ENCODE measurements at regions not wholly inside any gene's neighbourhood (a gene's known extent, or its start where the extent isn't known, plus 50 kb on each side); places are given as distances from the start of the nearest gene placed in this dataset.
"Not testable (repeated sequence)": the region's sequence is repeated elsewhere in the genome, so short reads cannot be mapped to it uniquely, and the experiment has no call there.

DNA sequence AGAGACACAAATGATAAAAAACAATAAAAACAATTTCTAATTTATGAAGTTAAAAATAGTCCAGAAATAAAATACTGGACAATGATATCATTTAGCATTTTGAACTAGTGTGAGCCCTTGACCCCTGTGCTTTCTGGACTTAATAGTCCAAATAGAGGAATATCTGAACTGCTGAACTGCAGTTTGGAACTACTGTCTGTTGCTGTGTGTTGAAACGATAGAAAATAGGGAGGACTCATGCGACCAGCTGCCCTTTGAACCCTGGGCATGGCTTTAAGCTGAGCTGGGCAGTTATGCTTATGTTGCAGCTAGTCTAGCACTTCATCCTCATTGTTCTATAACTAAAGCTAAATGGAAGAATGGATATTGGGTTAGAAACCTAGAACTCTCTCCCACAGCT, 99.5 kb downstream of the FMR1NB start:
- Mint-ChIP-seq H3K27ac (ENCODE audit: unreplicated experiment) (no peak overlapping the region), H3K4me3 (ENCODE audit: unreplicated experiment) (no peak overlapping the region), H3K9me3 (ENCODE audit: unreplicated experiment) (peaks cover 20% of the 10 kb centered on the region), H3K36me3 (ENCODE audit: unreplicated experiment) (no peaks in the 10 kb centered on the region), H3K4me1 (ENCODE audit: unreplicated experiment) (no peaks in the 10 kb centered on the region), H3K27me3 (ENCODE audit: unreplicated experiment) (no peaks in the 10 kb centered on the region)
- TF ChIP-seq, protein P1, sequence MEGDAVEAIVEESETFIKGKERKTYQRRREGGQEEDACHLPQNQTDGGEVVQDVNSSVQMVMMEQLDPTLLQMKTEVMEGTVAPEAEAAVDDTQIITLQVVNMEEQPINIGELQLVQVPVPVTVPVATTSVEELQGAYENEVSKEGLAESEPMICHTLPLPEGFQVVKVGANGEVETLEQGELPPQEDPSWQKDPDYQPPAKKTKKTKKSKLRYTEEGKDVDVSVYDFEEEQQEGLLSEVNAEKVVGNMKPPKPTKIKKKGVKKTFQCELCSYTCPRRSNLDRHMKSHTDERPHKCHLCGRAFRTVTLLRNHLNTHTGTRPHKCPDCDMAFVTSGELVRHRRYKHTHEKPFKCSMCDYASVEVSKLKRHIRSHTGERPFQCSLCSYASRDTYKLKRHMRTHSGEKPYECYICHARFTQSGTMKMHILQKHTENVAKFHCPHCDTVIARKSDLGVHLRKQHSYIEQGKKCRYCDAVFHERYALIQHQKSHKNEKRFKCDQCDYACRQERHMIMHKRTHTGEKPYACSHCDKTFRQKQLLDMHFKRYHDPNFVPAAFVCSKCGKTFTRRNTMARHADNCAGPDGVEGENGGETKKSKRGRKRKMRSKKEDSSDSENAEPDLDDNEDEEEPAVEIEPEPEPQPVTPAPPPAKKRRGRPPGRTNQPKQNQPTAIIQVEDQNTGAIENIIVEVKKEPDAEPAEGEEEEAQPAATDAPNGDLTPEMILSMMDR (IDR thresholded peaks at IDR 0.05) = no peak
- no peak for DNase-seq (ENCODE audit: extremely low spot score, unreplicated experiment)

DNA sequence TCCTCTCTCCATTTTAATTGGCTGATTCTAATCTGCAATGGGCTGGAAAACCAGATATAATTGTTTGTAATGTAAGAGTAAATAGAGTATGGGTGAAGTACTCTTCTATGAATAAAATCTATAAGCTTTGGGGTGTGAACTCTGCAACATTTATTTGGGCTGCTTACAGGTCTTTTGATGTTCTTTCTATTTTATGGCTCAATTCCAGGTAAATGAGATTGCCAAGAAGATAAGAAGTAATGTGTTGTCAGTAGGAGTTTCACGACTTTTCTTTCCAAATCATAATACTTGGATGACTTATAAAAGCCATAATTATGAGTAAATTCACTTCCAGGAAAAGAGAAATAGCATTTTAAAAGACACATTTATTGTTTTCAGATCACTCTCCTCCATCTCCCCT, 103.5 kb downstream of the FMR1NB start:
- Mint-ChIP-seq H3K4me3 (ENCODE audit: unreplicated experiment) (no peak overlapping the region), H3K4me1 (ENCODE audit: unreplicated experiment) (no peaks in the 10 kb centered on the region), H3K27me3 (ENCODE audit: unreplicated experiment) (no peaks in the 10 kb centered on the region), H3K9me3 (ENCODE audit: unreplicated experiment) (peaks cover 21% of the 10 kb centered on the region), H3K27ac (ENCODE audit: unreplicated experiment) (no peak overlapping the region), H3K36me3 (ENCODE audit: unreplicated experiment) (no peaks in the 10 kb centered on the region)
- DNase-seq (ENCODE audit: extremely low spot score, unreplicated experiment) = no peak
- TF ChIP-seq, protein P1 (IDR thresholded peaks at IDR 0.05) = no peak

DNA sequence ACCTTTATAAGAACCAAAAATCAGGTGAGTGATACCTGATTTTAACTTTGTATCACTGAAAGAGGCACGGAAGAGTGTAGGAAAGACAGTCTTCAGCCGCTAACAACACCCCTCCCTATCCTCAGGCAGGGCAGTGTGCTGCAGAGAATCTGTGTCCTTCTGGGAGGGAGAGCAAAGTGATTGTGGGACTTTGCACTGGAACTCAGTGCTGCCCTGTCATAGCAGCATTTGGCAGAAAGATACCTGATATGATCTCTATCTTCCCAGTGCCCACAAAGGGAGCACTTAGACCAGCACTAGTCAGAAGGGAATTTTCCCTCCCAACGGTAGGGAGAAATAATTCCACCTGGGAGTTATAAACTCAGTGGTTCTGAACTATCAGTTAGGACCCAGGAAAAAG, 139.0 kb downstream of the FMR1NB start:
- Mint-ChIP-seq H3K9me3 (ENCODE audit: unreplicated experiment) (peaks cover 37% of the 10 kb centered on the region), H3K4me3 (ENCODE audit: unreplicated experiment) (no peak overlapping the region), H3K27me3 (ENCODE audit: unreplicated experiment) (no peaks in the 10 kb centered on the region), H3K36me3 (ENCODE audit: unreplicated experiment) (no peaks in the 10 kb centered on the region), H3K27ac (ENCODE audit: unreplicated experiment) (no peak overlapping the region), H3K4me1 (ENCODE audit: unreplicated experiment) (no peaks in the 10 kb centered on the region)
- TF ChIP-seq, protein P1 (IDR thresholded peaks at IDR 0.05) = no peak
- DNase-seq (ENCODE audit: extremely low spot score, unreplicated experiment) = no peak

DNA sequence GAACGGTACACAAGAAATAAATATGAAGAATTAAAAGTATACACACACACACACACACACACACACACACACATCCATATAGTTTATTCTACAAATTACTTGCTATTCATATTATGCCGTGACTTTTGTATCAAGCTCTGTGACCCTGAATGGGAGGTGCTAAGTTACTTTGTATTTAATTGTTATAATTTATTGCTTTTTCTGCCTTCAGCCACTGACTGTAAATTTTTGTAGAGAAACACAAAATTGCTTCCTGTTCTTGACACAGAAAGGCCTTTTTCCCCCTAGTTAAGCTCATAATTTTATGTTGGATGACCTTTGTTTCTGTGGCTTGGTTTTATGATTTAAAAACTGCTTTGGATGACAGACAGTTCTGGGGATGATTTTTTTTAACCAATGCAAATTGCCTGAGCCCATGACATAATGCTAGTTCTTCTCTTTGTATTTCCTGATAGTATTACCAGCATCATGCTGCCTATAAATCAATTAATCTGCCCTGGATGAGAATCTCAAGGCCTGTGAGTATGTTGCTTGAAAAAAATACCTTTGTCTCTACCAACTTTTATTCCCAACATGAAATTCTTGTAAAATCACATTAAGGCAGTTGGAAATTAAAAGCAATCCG, 140.0 kb downstream of the FMR1NB start:
- Mint-ChIP-seq H3K27ac (ENCODE audit: unreplicated experiment) (no peak overlapping the region), H3K4me3 (ENCODE audit: unreplicated experiment) (no peak overlapping the region), H3K27me3 (ENCODE audit: unreplicated experiment) (no peaks in the 10 kb centered on the region), H3K9me3 (ENCODE audit: unreplicated experiment) (peaks cover 29% of the 10 kb centered on the region), H3K4me1 (ENCODE audit: unreplicated experiment) (no peaks in the 10 kb centered on the region), H3K36me3 (ENCODE audit: unreplicated experiment) (no peaks in the 10 kb centered on the region)
- TF ChIP-seq, protein P1 (IDR thresholded peaks at IDR 0.05) = no peak
- DNase-seq (ENCODE audit: extremely low spot score, unreplicated experiment) = no peak

DNA sequence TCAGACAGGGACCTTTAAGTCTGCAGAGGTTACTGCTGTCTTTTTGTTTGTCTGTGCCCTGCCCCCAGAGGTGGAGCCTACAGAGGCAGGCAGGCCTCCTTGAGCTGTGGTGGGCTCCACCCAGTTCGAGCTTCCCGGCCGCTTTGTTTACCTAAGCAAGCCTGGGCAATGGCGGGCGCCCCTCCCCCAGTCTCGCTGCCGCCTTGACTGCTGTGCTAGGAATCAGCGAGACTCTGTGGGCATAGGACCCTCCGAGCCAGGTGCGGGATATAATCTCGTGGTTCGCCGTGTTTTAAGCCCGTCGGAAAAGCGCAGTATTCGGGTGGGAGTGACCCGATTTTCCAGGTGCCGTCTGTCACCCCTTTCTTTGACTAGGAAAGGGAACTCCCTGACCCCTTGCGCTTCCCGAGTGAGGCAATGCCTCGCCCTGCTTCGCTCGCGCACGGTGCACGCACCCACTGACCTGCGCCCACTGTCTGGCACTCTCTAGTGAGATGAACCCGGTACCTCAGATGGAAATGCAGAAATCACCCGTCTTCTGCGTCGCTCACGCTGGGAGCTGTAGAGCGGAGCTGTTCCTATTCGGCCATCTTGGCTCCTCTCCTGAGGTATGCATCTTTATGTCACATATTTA, 147.9 kb downstream of the FMR1NB start:
- not testable (repeated sequence) for H3K27me3 Mint-ChIP-seq (ENCODE audit: unreplicated experiment); H3K27ac Mint-ChIP-seq (ENCODE audit: unreplicated experiment); H3K4me1 Mint-ChIP-seq (ENCODE audit: unreplicated experiment); DNase-seq (ENCODE audit: extremely low spot score, unreplicated experiment); H3K36me3 Mint-ChIP-seq (ENCODE audit: unreplicated experiment); H3K9me3 Mint-ChIP-seq (ENCODE audit: unreplicated experiment)
- peak overlapping the region; percentile 62 for H3K4me3 Mint-ChIP-seq (ENCODE audit: unreplicated experiment)

Measured in osteocyte (in vitro differentiated cells).